ENCODE measurements at regions not wholly inside any gene's neighbourhood (a gene's known extent, or its start where the extent isn't known, plus 50 kb on each side); places are given as distances from the start of the nearest gene placed in this dataset.

DNA sequence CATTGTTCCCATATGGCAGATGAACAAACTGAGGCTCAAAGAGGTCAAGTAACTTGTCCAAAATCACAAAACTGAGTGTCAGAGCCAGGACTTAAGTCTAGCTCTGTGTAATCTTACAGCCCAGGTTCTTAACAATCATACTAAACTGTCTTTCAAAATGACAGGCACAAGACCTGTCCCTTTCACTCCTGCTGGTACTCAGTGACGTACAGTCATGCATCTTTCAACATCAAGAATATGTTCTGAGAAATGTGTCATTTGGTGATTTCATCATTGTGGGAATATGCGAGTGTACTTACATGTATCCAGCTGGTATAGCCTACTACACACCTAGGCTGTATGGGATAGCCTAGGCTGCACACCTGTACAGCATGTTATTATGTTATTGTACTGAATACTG is 646.8 kb upstream of the WWC1 start:
- TF ChIP-seq, protein P1, sequence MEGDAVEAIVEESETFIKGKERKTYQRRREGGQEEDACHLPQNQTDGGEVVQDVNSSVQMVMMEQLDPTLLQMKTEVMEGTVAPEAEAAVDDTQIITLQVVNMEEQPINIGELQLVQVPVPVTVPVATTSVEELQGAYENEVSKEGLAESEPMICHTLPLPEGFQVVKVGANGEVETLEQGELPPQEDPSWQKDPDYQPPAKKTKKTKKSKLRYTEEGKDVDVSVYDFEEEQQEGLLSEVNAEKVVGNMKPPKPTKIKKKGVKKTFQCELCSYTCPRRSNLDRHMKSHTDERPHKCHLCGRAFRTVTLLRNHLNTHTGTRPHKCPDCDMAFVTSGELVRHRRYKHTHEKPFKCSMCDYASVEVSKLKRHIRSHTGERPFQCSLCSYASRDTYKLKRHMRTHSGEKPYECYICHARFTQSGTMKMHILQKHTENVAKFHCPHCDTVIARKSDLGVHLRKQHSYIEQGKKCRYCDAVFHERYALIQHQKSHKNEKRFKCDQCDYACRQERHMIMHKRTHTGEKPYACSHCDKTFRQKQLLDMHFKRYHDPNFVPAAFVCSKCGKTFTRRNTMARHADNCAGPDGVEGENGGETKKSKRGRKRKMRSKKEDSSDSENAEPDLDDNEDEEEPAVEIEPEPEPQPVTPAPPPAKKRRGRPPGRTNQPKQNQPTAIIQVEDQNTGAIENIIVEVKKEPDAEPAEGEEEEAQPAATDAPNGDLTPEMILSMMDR (IDR thresholded peaks at IDR 0.05; ENCODE audit: poor library complexity), result no peak
- no peak for TF ChIP-seq EZH2 (IDR thresholded peaks at IDR 0.05; ENCODE audit: borderline replicate concordance)
- TF ChIP-seq EZH2phosphoT487 (IDR thresholded peaks at IDR 0.05; ENCODE audit: low read depth, severe bottlenecking, unreplicated experiment), result no peak

Measured in hepatocyte (in vitro differentiated cells).